HepG2 (cell line): ENCODE measurements at regions not wholly inside any gene's neighbourhood (a gene's known extent, or its start where the extent isn't known, plus 50 kb on each side); places are given as distances from the start of the nearest gene placed in this dataset.

Experiments used
- ATAC-seq: fragments of 200-7000 bp; cut with Tn5 transposase; 3 replicates; pipeline ENCODE4 v1.9.1; 2020; ENCODE audit warnings: mild to moderate bottlenecking, moderate library complexity
- BruUV-seq: library from RNA; stranded (reverse); fragments of 400-500 nt; replicated peaks from 2 replicates; lab custom pipeline; 2021; lab: Mats Ljungman, UMichigan
- CTCF ChIA-PET: fragments of 300-600 bp; formaldehyde crosslinking; extraction: SDS; loops from one replicate; lab custom pipeline; 2021; ENCODE audit warnings: low total read pairs, inconsistent platforms, low intra/inter-chr PET ratio; lab: Yijun Ruan, JAX
- POLR2A ChIA-PET: fragments of 350-600 bp; sonication (Branson Sonifier 250); formaldehyde crosslinking; loops from one replicate; lab custom pipeline; 2020; ENCODE audit warnings: antibody characterized with exemption, inconsistent platforms; lab: Yijun Ruan, JAX
- DNase-seq: peaks from one replicate; pipeline ENCODE4 v3.0.0-alpha.2; 2015; ENCODE audit warnings: low spot score
- FAIRE-seq: peaks from 3 replicates; lab custom pipeline; 2011; peaks lifted over from hg19 to GRCh38; lab: Jason Lieb, UNC
- H2AFZ ChIP-seq: one replicate; pipeline ENCODE4 v1.6.1; 2011; ENCODE audit warnings: low read length, inconsistent platforms
- H3K27ac ChIP-seq: fragments of 300-600 bp; 3 replicates; pipeline ENCODE4 v1.8.0; 2011; ENCODE audit warnings: mixed run types, mild to moderate bottlenecking, mixed read lengths, low read length, inconsistent platforms; ENCODE audit not compliant: insufficient read depth; ENCODE audit errors: extremely low read length
- H3K27me3 ChIP-seq, 2 experiments: fragments of 200-600 bp in 1 of 2; 2 replicates in 1 of 2; 3 replicates in 1 of 2; pipeline versions ENCODE4 v1.6.0 to v1.8.0; 2011; ENCODE audit warnings: low read length in 2 of 2, mild to moderate bottlenecking in 2 of 2, moderate library complexity in 2 of 2, inconsistent platforms in 1 of 2; ENCODE audit not compliant: insufficient read depth in 2 of 2, control insufficient read depth in 1 of 2
- H3K36me3 ChIP-seq, 2 experiments: fragments of 200-600 bp in 1 of 2; replicated peaks in 1 of 2; 2 replicates in 1 of 2; 3 replicates in 1 of 2; pipeline versions ENCODE4 v1.5.1 to v1.8.0; 2011; ENCODE audit warnings: low read length in 2 of 2, inconsistent platforms in 1 of 2; ENCODE audit not compliant: insufficient read depth in 2 of 2, control insufficient read depth in 1 of 2
- H3K4me1 ChIP-seq: 2 replicates; pipeline ENCODE4 v1.5.1; 2012; ENCODE audit warnings: low read length, inconsistent platforms; ENCODE audit not compliant: insufficient read depth
- H3K4me2 ChIP-seq: 2 replicates; pipeline ENCODE4 v1.6.0; 2011; ENCODE audit warnings: low read depth, low read length, inconsistent platforms
- H3K4me3 ChIP-seq, 3 experiments: fragments of 200-600 bp in 1 of 3; sonication (generic), shearing (Covaris generic) in 1 of 3; replicated peaks in 1 of 3; 2 replicates each; pipeline ENCODE4 v1.5.1; 2011 to 2016; ENCODE audit warnings: low read length in 3 of 3, inconsistent platforms in 2 of 3, low read depth in 2 of 3, mild to moderate bottlenecking in 2 of 3, control low read depth in 1 of 3, mixed read lengths in 1 of 3; ENCODE audit not compliant: insufficient read depth in 1 of 3
- H3K79me2 ChIP-seq: one replicate; pipeline ENCODE4 v1.6.1; 2011; ENCODE audit warnings: low read length, inconsistent platforms; ENCODE audit not compliant: insufficient read depth
- H3K9ac ChIP-seq: 2 replicates; pipeline ENCODE4 v1.6.0; 2011; ENCODE audit warnings: mild to moderate bottlenecking, low read depth, low read length, inconsistent platforms; ENCODE audit not compliant: insufficient read depth
- H3K9me3 ChIP-seq: 2 replicates; pipeline ENCODE4 v1.5.1; 2012; ENCODE audit warnings: mild to moderate bottlenecking, low read length
- H4K20me1 ChIP-seq: 2 replicates; pipeline ENCODE4 v1.6.0; 2011; ENCODE audit warnings: inconsistent platforms, mild to moderate bottlenecking, low read length, moderate library complexity; ENCODE audit not compliant: insufficient read depth
- LCORL ChIP-seq, 2 experiments: fragments of 450-650 bp in 1 of 2; sonication (generic) in 1 of 2; formaldehyde crosslinking in 1 of 2; IDR thresholded peaks; 2 replicates each; pipeline versions ENCODE4 v1.5.0 to v1.6.1; 2017 to 2020; ENCODE audit warnings: antibody characterized with exemption in 1 of 2, missing genetic modification reagents in 1 of 2
- MAFK ChIP-seq, 2 experiments: IDR thresholded peaks in 1 of 2; conservative IDR thresholded peaks in 1 of 2; 2 replicates each; pipeline ENCODE4 v1.6.1; 2011; ENCODE audit warnings: improper control_type of control experiment in 2 of 2, low read length in 2 of 2
- ZNF317 ChIP-seq: sonication (generic); formaldehyde crosslinking; IDR thresholded peaks from 2 replicates; pipeline ENCODE4 v1.5.0; 2020; ENCODE audit warnings: mild to moderate bottlenecking, missing genetic modification reagents
- WGBS: methylation state at CpG from one replicate; pipeline ENCODE4 v1.1.6; 2017; ENCODE audit warnings: low lambda C conversion rate; 5-methylcytosine and 5-hydroxymethylcytosine counted together
- in situ Hi-C: cut with HindIII; loops from 2 replicates; pipeline ENCODE4 v1.10.0; 2017; ENCODE audit warnings: low pct_unique_long_range_greater_than_20kb; ENCODE audit not compliant: extremely low pct_ligation_motif_present
- intact Hi-C: fragments of 100-400 bp; cut with micrococcal nuclease; formaldehyde crosslinking; loops from one replicate; pipeline ENCODE4 v1.10.0; 2022; ENCODE audit not compliant: unreplicated experiment
- TF ChIP-seq, protein P1 (sequence below): sonication (generic); formaldehyde crosslinking; IDR thresholded peaks from 2 replicates; pipeline ENCODE4 v1.4.0; 2020; ENCODE audit warnings: missing genetic modification reagents

DNA sequence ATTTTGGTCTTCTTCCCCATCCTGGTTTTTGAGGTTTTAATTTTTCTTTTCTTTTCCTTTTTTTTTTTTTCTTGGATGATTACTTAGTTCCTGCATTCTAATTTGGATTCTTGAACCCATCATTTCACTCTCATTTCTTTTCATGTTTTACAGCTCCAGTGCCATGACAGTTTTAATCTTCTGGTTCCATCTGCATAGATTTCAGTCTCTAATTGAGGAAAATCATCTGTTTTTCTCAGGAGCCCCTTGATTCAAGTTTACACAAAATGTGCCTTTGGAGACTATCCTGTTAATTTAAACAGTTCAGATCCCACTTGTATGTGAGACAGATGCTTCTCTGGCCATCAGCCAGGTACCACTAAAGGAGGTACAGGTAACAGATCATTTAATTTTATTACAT is 379.9 kb downstream of the PIK3C3 start:
- TF ChIP-seq ZNF317 (peak; percentile 66; the same call in 1 of the 2 replicates), LCORL (IDR thresholded peaks at IDR 0.05) (no peak), LCORL (CRISPR knock-in tag; IDR thresholded peaks at IDR 0.05) (no peak)
- Histone ChIP-seq H3K27ac (no peak overlapping the region), H3K4me1 (peaks cover 40% of the 10 kb centered on the region), H3K27me3 (no peaks in the 10 kb centered on the region), H2AFZ (no peak overlapping the region), H4K20me1 (no peaks in the 10 kb centered on the region), H3K36me3 (no peaks in the 10 kb centered on the region), H3K9ac (no peak overlapping the region), H3K9me3 (peaks cover 37% of the 10 kb centered on the region; the same call in 1 of the 2 replicates), H3K4me2 (no peak overlapping the region), H3K4me3 (no peak overlapping the region), H3K79me2 (no peaks in the 10 kb centered on the region)
- in situ Hi-C loops = no loop called here
- no TSS peak for BruUV-seq
- no peak for ATAC-seq
- ChIA-PET POLR2A (no interaction called here), CTCF (no interaction called here)
- no peak for DNase-seq
- intact Hi-C loops = no loop called here
- FAIRE-seq = no peak

DNA sequence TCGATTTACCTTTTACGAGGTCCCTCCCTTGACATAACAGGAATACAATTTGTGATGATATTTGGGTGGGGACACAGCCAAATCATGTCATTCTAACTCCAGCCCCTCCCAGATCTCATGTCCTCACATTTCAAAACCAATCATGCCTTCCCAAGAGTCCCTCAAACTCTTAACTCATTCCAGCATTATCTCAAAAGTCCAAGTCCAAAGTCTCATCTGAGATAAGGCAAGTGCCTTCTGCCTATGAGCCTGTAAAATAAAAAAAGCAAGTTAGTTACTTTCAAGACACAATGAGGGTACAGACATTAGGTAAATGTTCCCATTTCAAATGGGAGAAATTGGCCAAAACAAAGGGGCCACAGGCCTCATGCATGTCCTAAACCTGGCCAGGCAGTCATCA is 381.1 kb downstream of the PIK3C3 start:
- Histone ChIP-seq H3K79me2 (no peaks in the 10 kb centered on the region), H3K4me2 (no peak overlapping the region), H3K4me3 (no peak overlapping the region), H3K4me1 (peaks cover 52% of the 10 kb centered on the region), H3K27me3 (no peaks in the 10 kb centered on the region), H3K36me3 (no peaks in the 10 kb centered on the region), H3K9me3 (peaks cover 37% of the 10 kb centered on the region; the same call in 1 of the 2 replicates), H3K27ac (no peak overlapping the region), H2AFZ (no peak overlapping the region), H3K9ac (no peak overlapping the region), H4K20me1 (no peaks in the 10 kb centered on the region)
- in situ Hi-C loops (no loop called here), intact Hi-C loops (no loop called here)
- no TSS peak for BruUV-seq
- DNase-seq (no peak), ATAC-seq (no peak), FAIRE-seq (no peak)
- POLR2A ChIA-PET = no interaction called here
- CTCF ChIA-PET = no interaction called here
- 56% methylated on average over 2 of the region's 2 CpGs for WGBS
- TF ChIP-seq, protein P1, sequence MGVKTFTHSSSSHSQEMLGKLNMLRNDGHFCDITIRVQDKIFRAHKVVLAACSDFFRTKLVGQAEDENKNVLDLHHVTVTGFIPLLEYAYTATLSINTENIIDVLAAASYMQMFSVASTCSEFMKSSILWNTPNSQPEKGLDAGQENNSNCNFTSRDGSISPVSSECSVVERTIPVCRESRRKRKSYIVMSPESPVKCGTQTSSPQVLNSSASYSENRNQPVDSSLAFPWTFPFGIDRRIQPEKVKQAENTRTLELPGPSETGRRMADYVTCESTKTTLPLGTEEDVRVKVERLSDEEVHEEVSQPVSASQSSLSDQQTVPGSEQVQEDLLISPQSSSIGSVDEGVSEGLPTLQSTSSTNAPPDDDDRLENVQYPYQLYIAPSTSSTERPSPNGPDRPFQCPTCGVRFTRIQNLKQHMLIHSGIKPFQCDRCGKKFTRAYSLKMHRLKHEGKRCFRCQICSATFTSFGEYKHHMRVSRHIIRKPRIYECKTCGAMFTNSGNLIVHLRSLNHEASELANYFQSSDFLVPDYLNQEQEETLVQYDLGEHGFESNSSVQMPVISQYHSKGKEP (CRISPR knock-in tag) = no peak
- no peak for TF ChIP-seq MAFK (conservative IDR thresholded peaks at IDR 0.05 in 1 of 2, IDR thresholded peaks at IDR 0.05 in 1 of 2; ENCODE audit: low read length in 2 of 2)
